ENCODE measurements at regions not wholly inside any gene's neighbourhood (a gene's known extent, or its start where the extent isn't known, plus 50 kb on each side); places are given as distances from the start of the nearest gene placed in this dataset.

DNA sequence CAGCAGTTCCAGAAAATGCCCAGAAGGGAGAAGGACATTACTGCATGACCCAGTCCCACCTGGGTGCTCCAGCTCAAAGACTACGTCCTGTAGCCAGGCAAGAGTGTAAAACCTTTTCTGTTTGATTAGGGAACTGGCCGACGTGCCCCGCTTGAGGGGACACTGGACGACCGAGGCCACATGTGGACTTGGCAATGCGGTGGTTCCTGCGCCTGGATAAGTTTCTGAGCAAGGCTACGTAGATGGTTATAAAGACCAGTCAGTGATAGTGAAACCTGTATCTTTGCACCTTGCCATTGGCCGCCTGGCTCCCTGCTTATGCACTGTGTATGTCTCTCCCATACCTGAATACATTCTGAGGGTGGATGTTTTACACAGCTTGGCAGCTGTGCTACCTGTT, 567.0 kb upstream of the CRIM1 start:
- DNase-seq (ENCODE audit: low spot score in 2 of 2) = no peak
- no peak overlapping the region for H3K4me3 ChIP-seq
- no peaks in the 10 kb centered on the region for H3K4me1 ChIP-seq
- no peak overlapping the region for H3K27ac ChIP-seq
- H3K9me3 ChIP-seq = no peaks in the 10 kb centered on the region
- no peaks in the 10 kb centered on the region for H3K27me3 ChIP-seq
- H3K36me3 ChIP-seq = no peaks in the 10 kb centered on the region
- WGBS, 2 donors = 90 to 94% methylated on average over 10 of the region's 10 CpGs
- no peak for TF ChIP-seq EP300 (IDR thresholded peaks at IDR 0.05)
- no peak for TF ChIP-seq POLR2A (IDR thresholded peaks at IDR 0.05)
- TF ChIP-seq, protein P1, sequence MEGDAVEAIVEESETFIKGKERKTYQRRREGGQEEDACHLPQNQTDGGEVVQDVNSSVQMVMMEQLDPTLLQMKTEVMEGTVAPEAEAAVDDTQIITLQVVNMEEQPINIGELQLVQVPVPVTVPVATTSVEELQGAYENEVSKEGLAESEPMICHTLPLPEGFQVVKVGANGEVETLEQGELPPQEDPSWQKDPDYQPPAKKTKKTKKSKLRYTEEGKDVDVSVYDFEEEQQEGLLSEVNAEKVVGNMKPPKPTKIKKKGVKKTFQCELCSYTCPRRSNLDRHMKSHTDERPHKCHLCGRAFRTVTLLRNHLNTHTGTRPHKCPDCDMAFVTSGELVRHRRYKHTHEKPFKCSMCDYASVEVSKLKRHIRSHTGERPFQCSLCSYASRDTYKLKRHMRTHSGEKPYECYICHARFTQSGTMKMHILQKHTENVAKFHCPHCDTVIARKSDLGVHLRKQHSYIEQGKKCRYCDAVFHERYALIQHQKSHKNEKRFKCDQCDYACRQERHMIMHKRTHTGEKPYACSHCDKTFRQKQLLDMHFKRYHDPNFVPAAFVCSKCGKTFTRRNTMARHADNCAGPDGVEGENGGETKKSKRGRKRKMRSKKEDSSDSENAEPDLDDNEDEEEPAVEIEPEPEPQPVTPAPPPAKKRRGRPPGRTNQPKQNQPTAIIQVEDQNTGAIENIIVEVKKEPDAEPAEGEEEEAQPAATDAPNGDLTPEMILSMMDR (IDR thresholded peaks at IDR 0.05) = no peak

DNA sequence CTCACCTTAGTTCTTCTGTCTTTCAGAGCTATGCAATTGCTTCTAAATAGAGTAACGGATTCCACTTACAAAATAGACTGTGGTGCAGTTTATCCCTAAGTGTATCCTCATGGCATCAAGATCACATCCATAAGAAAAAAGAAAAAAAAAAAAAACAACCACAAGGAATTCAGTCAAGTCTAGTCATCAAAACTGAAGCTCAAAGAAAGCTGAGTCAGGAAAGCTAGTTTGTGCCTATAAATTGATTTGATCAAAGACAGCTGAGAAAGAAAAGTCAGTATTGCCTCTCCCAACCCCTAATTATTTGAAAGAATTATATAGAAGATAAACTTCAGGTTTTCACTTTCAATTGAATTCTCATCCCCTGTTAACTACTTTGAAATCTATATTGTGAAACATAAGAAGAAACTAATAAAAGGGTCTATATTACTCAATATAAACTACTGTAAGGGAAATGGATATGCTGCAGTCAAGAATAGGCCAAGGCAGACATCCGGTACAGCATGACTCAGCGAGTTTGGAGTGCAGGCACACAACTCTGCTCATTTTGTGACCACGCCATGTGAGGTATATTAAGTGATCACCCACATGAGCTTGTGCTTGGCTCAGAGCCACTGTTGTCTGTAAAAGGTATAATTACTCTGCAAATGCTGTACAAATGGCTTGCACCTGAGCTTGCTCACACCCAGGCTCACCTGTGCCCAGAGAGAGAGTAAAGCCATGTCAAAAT, 568.1 kb upstream of the CRIM1 start:
- H3K4me3 ChIP-seq = no peak overlapping the region
- no peak overlapping the region for H3K27ac ChIP-seq
- WGBS, 2 donors = 87 to 90% methylated on average over 4 of the region's 4 CpGs
- H3K4me1 ChIP-seq = no peaks in the 10 kb centered on the region
- H3K36me3 ChIP-seq = no peaks in the 10 kb centered on the region
- H3K9me3 ChIP-seq = no peaks in the 10 kb centered on the region
- H3K27me3 ChIP-seq = no peaks in the 10 kb centered on the region
- no peak for DNase-seq (ENCODE audit: low spot score in 2 of 2)
- no peak for TF ChIP-seq EP300 (IDR thresholded peaks at IDR 0.05)
- TF ChIP-seq POLR2A (IDR thresholded peaks at IDR 0.05) = no peak
- TF ChIP-seq, protein P1 (IDR thresholded peaks at IDR 0.05) = no peak

DNA sequence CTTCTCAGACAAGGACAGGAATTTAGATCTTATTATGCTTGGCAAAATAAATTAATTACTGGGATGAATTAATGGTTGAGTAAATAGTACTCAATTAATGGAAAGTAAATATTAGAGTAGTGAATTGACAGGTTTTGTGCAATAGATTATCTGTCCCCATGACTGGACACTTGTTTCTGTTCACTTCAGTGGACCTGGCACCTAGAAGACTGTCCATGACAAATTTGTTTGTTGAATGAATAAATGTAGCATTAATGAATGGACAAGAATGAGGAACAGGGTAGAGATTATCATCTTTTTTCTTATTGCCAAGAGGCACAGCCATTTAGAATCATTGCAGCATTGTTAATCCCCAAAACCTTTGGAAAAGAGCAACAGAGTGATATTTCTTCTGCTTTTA, 570.0 kb upstream of the CRIM1 start:
- peaks cover 0 to 4% (median 0%) of the 10 kb centered on the region in 4 donors for H3K9me3 ChIP-seq
- no peaks in the 10 kb centered on the region for H3K4me1 ChIP-seq
- H3K27me3 ChIP-seq = no peaks in the 10 kb centered on the region
- H3K4me3 ChIP-seq = no peak overlapping the region
- H3K36me3 ChIP-seq = no peaks in the 10 kb centered on the region
- TF ChIP-seq EP300 (IDR thresholded peaks at IDR 0.05) (no peak), POLR2A (IDR thresholded peaks at IDR 0.05) (no peak)
- TF ChIP-seq, protein P1 (IDR thresholded peaks at IDR 0.05) = no peak
- DNase-seq (ENCODE audit: low spot score in 2 of 2) = no peak
- no peak overlapping the region for H3K27ac ChIP-seq

DNA sequence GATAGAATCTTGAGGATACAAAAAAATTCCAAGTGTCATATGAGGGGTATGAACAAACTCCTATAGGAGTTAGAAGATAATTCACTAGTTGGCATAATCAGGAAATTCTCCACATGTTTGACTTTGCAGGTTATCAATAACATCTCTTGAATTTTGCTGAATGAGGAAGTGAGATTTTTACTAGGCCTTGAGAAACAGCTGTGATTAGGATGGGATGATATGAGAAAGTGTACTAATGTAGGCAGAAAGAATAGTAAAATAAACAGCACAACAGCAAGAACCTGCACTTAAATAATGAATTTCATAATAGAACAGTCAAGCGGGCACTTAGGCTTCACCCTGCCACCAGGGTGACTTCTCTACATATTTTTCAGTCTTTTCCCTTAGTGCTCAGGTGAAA, 570.8 kb upstream of the CRIM1 start:
- peaks cover 0 to 4% (median 0%) of the 10 kb centered on the region in 4 donors for H3K9me3 ChIP-seq
- WGBS, 2 donors = 28 to 85% methylated on average over 1 of the region's 1 CpG
- H3K4me3 ChIP-seq = no peak overlapping the region
- no peaks in the 10 kb centered on the region for H3K4me1 ChIP-seq
- TF ChIP-seq POLR2A (IDR thresholded peaks at IDR 0.05) (no peak), EP300 (IDR thresholded peaks at IDR 0.05) (no peak)
- TF ChIP-seq, protein P1 (IDR thresholded peaks at IDR 0.05) = no peak
- H3K27me3 ChIP-seq = no peaks in the 10 kb centered on the region
- no peaks in the 10 kb centered on the region for H3K36me3 ChIP-seq
- H3K27ac ChIP-seq = no peak overlapping the region
- no peak for DNase-seq (ENCODE audit: low spot score in 2 of 2)

DNA sequence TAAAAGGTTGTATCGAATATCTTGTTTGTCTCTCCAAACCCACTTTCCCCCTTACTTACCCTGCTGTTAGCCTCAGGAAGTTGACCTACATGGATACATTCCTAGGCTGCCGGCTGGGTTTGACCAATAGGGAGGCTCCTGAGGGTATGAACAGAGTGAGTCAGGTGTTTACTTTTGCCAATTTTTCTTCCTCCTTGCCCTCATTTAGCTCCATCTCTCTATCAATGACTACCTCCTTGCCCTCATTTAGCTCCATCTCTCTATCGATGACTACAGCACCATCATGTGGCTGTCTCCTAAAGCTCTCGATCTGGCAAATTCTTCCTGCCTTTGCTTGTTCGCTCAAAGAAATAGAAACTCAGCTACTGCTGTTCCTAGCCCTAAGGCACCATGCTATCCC, 571.9 kb upstream of the CRIM1 start:
- TF ChIP-seq, protein P1 (IDR thresholded peaks at IDR 0.05) = no peak
- no peak for TF ChIP-seq EP300 (IDR thresholded peaks at IDR 0.05)
- no peak for TF ChIP-seq POLR2A (IDR thresholded peaks at IDR 0.05)
- Histone ChIP-seq H3K4me3 (no peak overlapping the region), H3K36me3 (no peaks in the 10 kb centered on the region), H3K27ac (no peak overlapping the region), H3K4me1 (no peaks in the 10 kb centered on the region), H3K27me3 (no peaks in the 10 kb centered on the region), H3K9me3 (peaks cover 0 to 4% (median 0%) of the 10 kb centered on the region in 4 donors)
- DNase-seq (ENCODE audit: low spot score in 2 of 2) = no peak
- 85% methylated on average over 5 of the region's 5 CpGs for WGBS, 2 donors

Data from tibial nerve (tissue), 4 donors.